Nephron (organoid): ENCODE measurements at regions not wholly inside any gene's neighbourhood (a gene's known extent, or its start where the extent isn't known, plus 50 kb on each side); places are given as distances from the start of the nearest gene placed in this dataset.

Experiments used
- H3K27ac Mint-ChIP-seq, 3 experiments: 2 replicates each; pipeline ENCODE4 v1.8.0; 2020; ENCODE audit warnings: mixed read lengths in 3 of 3, mild to moderate bottlenecking in 2 of 3, moderate library complexity in 1 of 3
- H3K27me3 Mint-ChIP-seq: 2 replicates; pipeline ENCODE4 v1.8.0; 2021; ENCODE audit warnings: low read depth, mild to moderate bottlenecking, moderate library complexity, mixed read lengths
- H3K36me3 Mint-ChIP-seq: 2 replicates; pipeline ENCODE4 v1.8.0; 2020; ENCODE audit warnings: low read depth, mixed read lengths
- H3K4me1 Mint-ChIP-seq: 2 replicates; pipeline ENCODE4 v1.8.0; 2020; ENCODE audit warnings: mixed read lengths
- H3K4me3 Mint-ChIP-seq, 3 experiments: 2 replicates each; pipeline ENCODE4 v1.8.0; 2020; ENCODE audit warnings: mild to moderate bottlenecking in 3 of 3, mixed read lengths in 3 of 3, moderate library complexity in 2 of 3
- H3K9me3 Mint-ChIP-seq: 2 replicates; pipeline ENCODE4 v1.8.0; 2020; ENCODE audit warnings: mixed read lengths
- CTCF ChIP-seq, 3 experiments: fragments of 200-600 bp; sonication (generic); IDR thresholded peaks; one replicate each; pipeline ENCODE4 v1.5.0; 2021; ENCODE audit warnings: antibody characterized with exemption in 3 of 3; ENCODE audit not compliant: unreplicated experiment in 3 of 3

DNA sequence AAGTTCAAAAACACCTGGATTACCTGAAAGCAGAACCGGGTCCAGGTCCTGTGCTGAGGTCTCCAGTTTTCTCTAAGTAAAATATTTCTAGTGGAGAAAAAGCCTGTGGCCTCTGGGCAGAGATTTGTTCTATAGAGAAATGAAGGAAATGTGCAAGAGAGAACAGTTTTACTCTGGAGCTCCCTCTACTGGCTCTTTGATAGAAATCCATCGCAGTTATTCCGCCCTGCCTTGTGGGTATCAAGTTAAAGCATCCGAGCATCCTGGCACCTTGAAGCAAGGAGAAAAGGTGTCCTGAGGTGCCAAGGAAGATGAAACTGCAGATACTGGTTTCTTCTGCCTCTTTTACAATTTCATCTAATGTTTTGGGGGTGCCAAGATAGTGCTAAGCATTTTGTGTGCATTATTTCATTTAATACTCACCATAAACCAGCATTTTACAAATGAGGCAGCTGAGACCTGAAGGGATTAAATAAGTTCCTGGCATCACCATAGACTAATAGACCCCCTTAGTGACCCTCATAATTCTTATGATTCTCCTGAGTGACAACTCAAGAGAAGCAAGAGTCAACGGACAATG lies 113.1 kb upstream of the HSD17B12 start:
- Mint-ChIP-seq H3K27me3 (peaks cover 76% of the 10 kb centered on the region), H3K36me3 (no peaks in the 10 kb centered on the region), H3K4me1 (no peaks in the 10 kb centered on the region), H3K9me3 (no peaks in the 10 kb centered on the region), H3K27ac (no peak overlapping the region), H3K4me3 (no peak overlapping the region)
- TF ChIP-seq CTCF (IDR thresholded peaks at IDR 0.05; ENCODE audit: unreplicated experiment in 3 of 3): peak; percentile 54 to 71 (median 67)

DNA sequence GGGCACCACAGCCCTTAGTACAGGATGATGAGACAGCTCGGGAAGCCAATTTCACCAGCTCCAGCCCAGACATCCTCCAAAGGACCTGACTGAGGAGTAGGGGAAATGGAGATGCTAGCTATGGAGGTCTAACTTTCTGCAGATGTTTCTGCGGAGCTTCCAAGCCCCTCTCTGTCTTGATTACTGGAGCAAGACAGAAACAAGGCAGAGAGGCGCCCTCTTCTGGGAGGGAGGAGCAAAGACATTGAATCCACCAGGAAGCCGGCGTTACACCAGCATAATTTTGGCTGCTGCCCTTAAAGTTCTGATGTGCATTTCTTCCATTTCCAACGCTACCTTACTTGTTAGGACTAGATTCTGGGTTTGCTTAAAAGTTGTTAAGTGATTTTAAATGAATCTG lies 107.3 kb upstream of the HSD17B12 start:
- Mint-ChIP-seq H3K9me3 (no peaks in the 10 kb centered on the region), H3K27ac (no peak overlapping the region), H3K4me1 (peaks cover 44% of the 10 kb centered on the region), H3K36me3 (no peaks in the 10 kb centered on the region), H3K4me3 (no peak overlapping the region), H3K27me3 (peaks cover 100% of the 10 kb centered on the region)
- TF ChIP-seq CTCF (IDR thresholded peaks at IDR 0.05; ENCODE audit: unreplicated experiment in 3 of 3): peak; percentile 27 to 56 (median 35)

DNA sequence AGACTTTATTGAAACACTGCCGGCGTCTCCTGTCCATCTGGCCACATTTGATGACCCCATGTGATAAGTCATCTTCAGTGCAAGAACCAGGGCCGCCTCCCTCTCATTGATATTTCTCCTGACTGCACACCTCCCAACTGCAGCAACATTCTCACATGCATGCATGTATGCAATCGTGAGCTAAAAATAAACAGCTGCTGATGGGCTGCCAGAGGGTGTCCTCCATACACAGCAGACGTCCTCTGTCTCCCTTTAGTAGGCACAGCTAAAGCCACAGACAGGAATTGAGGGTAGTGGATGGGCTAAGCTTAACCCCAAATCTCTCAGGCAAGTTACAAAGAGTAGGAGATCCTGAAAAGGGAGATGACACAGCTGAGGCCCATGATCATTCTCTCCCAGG lies 106.7 kb upstream of the HSD17B12 start:
- Mint-ChIP-seq H3K4me1 (peaks cover 48% of the 10 kb centered on the region), H3K27me3 (peaks cover 100% of the 10 kb centered on the region), H3K36me3 (no peaks in the 10 kb centered on the region), H3K27ac (no peak overlapping the region), H3K9me3 (no peaks in the 10 kb centered on the region), H3K4me3 (peak overlapping the region in 2 of 3 experiments; percentile 11 to 62)
- no peak for TF ChIP-seq CTCF (IDR thresholded peaks at IDR 0.05; ENCODE audit: unreplicated experiment in 3 of 3)

DNA sequence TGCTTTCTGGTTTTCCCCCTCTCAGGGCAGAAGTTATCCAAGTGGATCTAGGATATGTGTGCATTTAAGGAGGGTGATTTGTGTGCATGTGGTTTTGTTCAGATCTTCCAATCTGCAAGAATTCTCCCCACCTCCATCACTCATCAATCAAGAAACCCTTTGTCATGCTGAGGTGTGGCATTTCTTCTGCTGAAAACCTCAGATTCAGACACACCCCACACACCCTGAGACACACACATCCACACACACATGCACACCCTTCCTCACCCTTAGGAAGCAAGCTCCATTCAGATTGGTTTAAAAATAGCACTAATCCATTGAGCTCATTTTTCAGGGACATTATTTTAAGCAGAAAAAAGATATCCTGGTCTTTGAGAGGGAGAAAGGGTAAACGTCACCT lies 106.1 kb upstream of the HSD17B12 start:
- H3K4me3 Mint-ChIP-seq: peak overlapping the region in 2 of 3 experiments; percentile 81 to 86
- no peak overlapping the region for H3K27ac Mint-ChIP-seq
- H3K27me3 Mint-ChIP-seq: peaks cover 100% of the 10 kb centered on the region
- peaks cover 48% of the 10 kb centered on the region for H3K4me1 Mint-ChIP-seq
- no peak for TF ChIP-seq CTCF (IDR thresholded peaks at IDR 0.05; ENCODE audit: unreplicated experiment in 3 of 3)
- H3K9me3 Mint-ChIP-seq: no peaks in the 10 kb centered on the region
- no peaks in the 10 kb centered on the region for H3K36me3 Mint-ChIP-seq

GRCh38 chr11:43574949-43575912 lies 105.3 kb upstream of the HSD17B12 start:
- peaks cover 48% of the 10 kb centered on the region for H3K4me1 Mint-ChIP-seq
- no peaks in the 10 kb centered on the region for H3K36me3 Mint-ChIP-seq
- H3K9me3 Mint-ChIP-seq: no peaks in the 10 kb centered on the region
- peaks cover 100% of the 10 kb centered on the region for H3K27me3 Mint-ChIP-seq
- no peak for TF ChIP-seq CTCF (IDR thresholded peaks at IDR 0.05; ENCODE audit: unreplicated experiment in 3 of 3)
- H3K27ac Mint-ChIP-seq: peak overlapping the region; percentile 36 to 80 (median 80)
- H3K4me3 Mint-ChIP-seq: peak overlapping the region; percentile 81 to 86 (median 84)
